Loucy (cell line): ENCODE measurements at regions not wholly inside any gene's neighbourhood (a gene's known extent, or its start where the extent isn't known, plus 50 kb on each side); places are given as distances from the start of the nearest gene placed in this dataset.

ENCODE experiments used
- H2AFZ ChIP-seq: fragments of 200-600 bp; sonication (generic); 2 replicates; pipeline ENCODE4 v1.6.0; 2016; ENCODE audit warnings: antibody characterized with exemption, mild to moderate bottlenecking, low read length, moderate library complexity
- H3F3A ChIP-seq: fragments of 200-600 bp; 2 replicates; pipeline ENCODE4 v1.6.0; 2016; ENCODE audit warnings: antibody characterized with exemption, low read depth, mild to moderate bottlenecking
- H3K27me3 ChIP-seq: fragments of 200-600 bp; sonication (generic); 2 replicates; pipeline ENCODE4 v1.6.1; 2014; ENCODE audit warnings: low read length, mild to moderate bottlenecking; ENCODE audit not compliant: insufficient read depth, poor library complexity, severe bottlenecking
- H3K36me3 ChIP-seq: fragments of 200-600 bp; sonication (generic); 2 replicates; pipeline ENCODE4 v1.6.1; 2016; ENCODE audit warnings: low read length; ENCODE audit not compliant: insufficient read depth
- H3K4me1 ChIP-seq: fragments of 200-600 bp; sonication (generic); 2 replicates; pipeline ENCODE4 v1.5.1; 2014; ENCODE audit warnings: low read length, mild to moderate bottlenecking; ENCODE audit not compliant: insufficient read depth, poor library complexity, severe bottlenecking
- H3K4me2 ChIP-seq: fragments of 200-600 bp; sonication (generic); 2 replicates; pipeline ENCODE4 v1.6.0; 2014; ENCODE audit warnings: antibody characterized with exemption, low read length, low read depth, mild to moderate bottlenecking; ENCODE audit not compliant: poor library complexity, severe bottlenecking
- H3K4me3 ChIP-seq: fragments of 200-600 bp; sonication (generic); 2 replicates; pipeline ENCODE4 v1.5.1; 2014; ENCODE audit warnings: low read length, mild to moderate bottlenecking, mixed read lengths; ENCODE audit not compliant: poor library complexity, severe bottlenecking
- H3K79me2 ChIP-seq: fragments of 200-600 bp; sonication (generic); 2 replicates; pipeline ENCODE4 v1.6.1; 2014; ENCODE audit warnings: low read length; ENCODE audit not compliant: insufficient read depth
- H3K9ac ChIP-seq: fragments of 200-600 bp; sonication (generic); 2 replicates; pipeline ENCODE4 v1.6.0; 2014; ENCODE audit warnings: mild to moderate bottlenecking, low read depth, low read length, moderate library complexity; ENCODE audit not compliant: poor library complexity, severe bottlenecking
- H3K9me2 ChIP-seq: fragments of 200-600 bp; sonication (generic); replicated peaks from 2 replicates; pipeline ENCODE4 v1.6.1; 2016; ENCODE audit warnings: low read depth, low read length, mixed read lengths
- H3K9me3 ChIP-seq: fragments of 200-600 bp; sonication (generic); 2 replicates; pipeline ENCODE4 v1.6.1; 2014; ENCODE audit warnings: mild to moderate bottlenecking, antibody characterized with exemption, low read length, low read depth; ENCODE audit not compliant: insufficient read depth
- H4K20me1 ChIP-seq: fragments of 200-600 bp; sonication (generic); 2 replicates; pipeline ENCODE4 v1.6.0; 2014; ENCODE audit warnings: antibody characterized with exemption, low read length, mild to moderate bottlenecking; ENCODE audit not compliant: insufficient read depth, poor library complexity, severe bottlenecking
- EZH2phosphoT487 ChIP-seq: fragments of 200-600 bp; IDR thresholded peaks from 2 replicates; pipeline ENCODE4 v1.6.1; 2018; ENCODE audit warnings: antibody characterized with exemption, mild to moderate bottlenecking, moderate library complexity, borderline replicate concordance
- TF ChIP-seq, protein P1 (sequence below): fragments of 200-600 bp; sonication (generic); conservative IDR thresholded peaks from 2 replicates; pipeline ENCODE4 v1.5.1; 2014; ENCODE audit warnings: mild to moderate bottlenecking, antibody characterized with exemption, low read length

GRCh38 chr5:32989815-32990214 lies 278.7 kb downstream of the NPR3 start:
- Histone ChIP-seq H4K20me1 (no peaks in the 10 kb centered on the region), H3K4me3 (no peak overlapping the region), H3K9ac (no peak overlapping the region), H3K4me1 (no peaks in the 10 kb centered on the region), H3F3A (no peaks in the 10 kb centered on the region), H3K79me2 (no peaks in the 10 kb centered on the region), H2AFZ (no peak overlapping the region), H3K9me3 (no peaks in the 10 kb centered on the region), H3K36me3 (no peaks in the 10 kb centered on the region), H3K9me2 (no peaks in the 10 kb centered on the region), H3K27me3 (no peaks in the 10 kb centered on the region), H3K4me2 (no peak overlapping the region)
- TF ChIP-seq, protein P1, sequence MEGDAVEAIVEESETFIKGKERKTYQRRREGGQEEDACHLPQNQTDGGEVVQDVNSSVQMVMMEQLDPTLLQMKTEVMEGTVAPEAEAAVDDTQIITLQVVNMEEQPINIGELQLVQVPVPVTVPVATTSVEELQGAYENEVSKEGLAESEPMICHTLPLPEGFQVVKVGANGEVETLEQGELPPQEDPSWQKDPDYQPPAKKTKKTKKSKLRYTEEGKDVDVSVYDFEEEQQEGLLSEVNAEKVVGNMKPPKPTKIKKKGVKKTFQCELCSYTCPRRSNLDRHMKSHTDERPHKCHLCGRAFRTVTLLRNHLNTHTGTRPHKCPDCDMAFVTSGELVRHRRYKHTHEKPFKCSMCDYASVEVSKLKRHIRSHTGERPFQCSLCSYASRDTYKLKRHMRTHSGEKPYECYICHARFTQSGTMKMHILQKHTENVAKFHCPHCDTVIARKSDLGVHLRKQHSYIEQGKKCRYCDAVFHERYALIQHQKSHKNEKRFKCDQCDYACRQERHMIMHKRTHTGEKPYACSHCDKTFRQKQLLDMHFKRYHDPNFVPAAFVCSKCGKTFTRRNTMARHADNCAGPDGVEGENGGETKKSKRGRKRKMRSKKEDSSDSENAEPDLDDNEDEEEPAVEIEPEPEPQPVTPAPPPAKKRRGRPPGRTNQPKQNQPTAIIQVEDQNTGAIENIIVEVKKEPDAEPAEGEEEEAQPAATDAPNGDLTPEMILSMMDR: no peak
- no peak for TF ChIP-seq EZH2phosphoT487

DNA sequence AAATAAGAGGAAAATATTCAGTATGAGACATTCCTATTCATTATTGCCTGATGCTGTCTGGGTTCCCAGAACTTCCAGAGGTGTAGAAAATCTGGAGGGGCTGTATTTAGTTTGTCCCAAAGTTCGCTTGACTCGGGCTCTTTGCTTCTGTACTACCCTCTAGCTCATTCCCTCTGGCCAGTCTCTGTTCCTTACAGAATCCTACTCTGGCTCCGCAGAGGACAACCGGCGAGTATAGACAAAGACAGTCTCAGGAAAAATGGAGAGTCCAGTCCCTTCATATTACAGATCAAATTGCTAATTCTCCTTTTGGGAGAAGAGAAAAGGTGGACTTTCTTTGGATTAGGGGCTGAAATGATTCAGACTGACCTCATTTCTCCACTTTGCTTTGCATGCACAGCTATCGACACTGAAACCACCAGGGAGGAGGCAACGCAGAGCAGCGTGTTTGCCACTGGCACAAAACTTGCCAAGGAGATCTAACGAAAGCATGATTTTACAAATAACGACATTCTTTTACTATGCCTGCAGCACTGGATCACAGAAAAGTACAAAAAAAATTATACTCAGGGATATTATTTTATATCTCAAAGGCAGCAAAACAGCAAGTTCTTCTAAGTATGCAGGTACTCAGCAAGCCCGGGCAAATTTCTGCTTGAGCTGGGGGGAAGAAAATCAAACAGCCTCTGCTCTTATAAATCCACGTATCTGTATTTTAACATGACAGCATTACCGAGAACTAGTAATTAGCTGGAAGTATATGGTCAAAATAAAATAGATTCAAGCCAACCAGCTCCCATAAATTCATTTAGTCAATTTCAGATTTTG lies 279.7 kb downstream of the NPR3 start:
- no peak overlapping the region for H3K9ac ChIP-seq
- no peaks in the 10 kb centered on the region for H3K36me3 ChIP-seq
- no peaks in the 10 kb centered on the region for H3K79me2 ChIP-seq
- no peaks in the 10 kb centered on the region for H3K4me1 ChIP-seq
- no peak overlapping the region for H3K4me2 ChIP-seq
- no peaks in the 10 kb centered on the region for H3K9me3 ChIP-seq
- no peak overlapping the region for H3K4me3 ChIP-seq
- no peak overlapping the region for H2AFZ ChIP-seq
- no peaks in the 10 kb centered on the region for H4K20me1 ChIP-seq
- no peaks in the 10 kb centered on the region for H3K27me3 ChIP-seq
- no peak for TF ChIP-seq EZH2phosphoT487
- H3K9me2 ChIP-seq: no peaks in the 10 kb centered on the region
- H3F3A ChIP-seq: no peaks in the 10 kb centered on the region

GRCh38 chr5:32991421-32991815 lies 280.3 kb downstream of the NPR3 start:
- no peaks in the 10 kb centered on the region for H3K9me2 ChIP-seq
- no peaks in the 10 kb centered on the region for H3K27me3 ChIP-seq
- no peak overlapping the region for H3K4me3 ChIP-seq
- H2AFZ ChIP-seq: no peak overlapping the region
- no peak for TF ChIP-seq EZH2phosphoT487
- TF ChIP-seq, protein P1: no peak
- no peaks in the 10 kb centered on the region for H3K79me2 ChIP-seq
- no peaks in the 10 kb centered on the region for H4K20me1 ChIP-seq
- H3K4me2 ChIP-seq: no peak overlapping the region
- H3F3A ChIP-seq: no peaks in the 10 kb centered on the region
- H3K36me3 ChIP-seq: no peaks in the 10 kb centered on the region
- H3K4me1 ChIP-seq: no peaks in the 10 kb centered on the region
- no peak overlapping the region for H3K9ac ChIP-seq
- no peaks in the 10 kb centered on the region for H3K9me3 ChIP-seq

DNA sequence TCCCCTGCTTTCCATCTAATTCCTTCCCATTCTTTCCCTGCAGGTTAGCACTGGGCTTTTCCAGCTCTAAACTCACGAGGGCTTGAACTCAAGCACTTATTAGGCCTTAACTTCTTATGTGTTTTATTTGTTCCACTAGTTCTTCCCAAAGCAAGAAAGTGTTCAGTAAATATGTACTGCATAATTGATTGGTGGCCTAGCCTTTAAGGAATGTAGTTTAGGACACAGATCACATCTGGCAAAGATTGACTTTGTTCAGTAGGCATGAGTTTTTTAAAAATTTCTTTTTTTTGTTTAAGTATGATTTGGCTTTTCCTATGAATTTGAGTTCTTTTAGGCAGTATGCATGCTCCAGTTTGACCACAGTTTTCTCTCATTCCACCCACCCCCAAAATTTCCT lies 285.2 kb downstream of the NPR3 start:
- Histone ChIP-seq H3K9me3 (no peaks in the 10 kb centered on the region), H3K36me3 (no peaks in the 10 kb centered on the region), H3K4me2 (no peak overlapping the region), H3K4me3 (no peak overlapping the region), H3F3A (no peaks in the 10 kb centered on the region), H3K9me2 (no peaks in the 10 kb centered on the region), H3K9ac (no peak overlapping the region), H2AFZ (no peak overlapping the region), H3K4me1 (no peaks in the 10 kb centered on the region), H3K79me2 (no peaks in the 10 kb centered on the region), H3K27me3 (no peaks in the 10 kb centered on the region), H4K20me1 (no peaks in the 10 kb centered on the region)
- TF ChIP-seq EZH2phosphoT487: no peak
- TF ChIP-seq, protein P1: no peak
